Femur (tissue), 1 donor: ENCODE measurements at regions not wholly inside any gene's neighbourhood (a gene's known extent, or its start where the extent isn't known, plus 50 kb on each side); places are given as distances from the start of the nearest gene placed in this dataset.
"Not testable (repeated sequence)": the region's sequence is repeated elsewhere in the genome, so short reads cannot be mapped to it uniquely, and the experiment has no call there.

Experiments used
- DNase-seq: peaks from one replicate; pipeline ENCODE4 v3.0.0-alpha.2; 2017

DNA sequence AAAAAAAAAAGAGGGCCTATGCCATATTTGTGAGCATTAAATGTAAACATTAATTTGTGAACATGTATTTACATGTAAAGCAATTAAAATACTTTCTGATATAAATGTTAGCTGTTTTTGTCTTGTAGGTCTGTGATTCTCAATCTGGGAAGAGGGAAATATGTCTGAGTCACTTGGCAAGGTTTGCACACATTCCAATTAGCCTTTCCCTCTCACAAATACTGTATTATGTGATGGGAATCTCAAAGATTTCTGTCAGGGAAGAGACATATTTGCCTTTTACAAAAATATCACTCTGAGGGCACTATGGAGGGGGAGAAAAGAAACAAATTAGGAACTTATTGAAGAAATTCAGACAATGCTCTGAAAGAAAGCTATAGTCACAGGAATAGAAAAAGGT is 483.6 kb downstream of the GBE1 start:
- DNase-seq, result no peak

DNA sequence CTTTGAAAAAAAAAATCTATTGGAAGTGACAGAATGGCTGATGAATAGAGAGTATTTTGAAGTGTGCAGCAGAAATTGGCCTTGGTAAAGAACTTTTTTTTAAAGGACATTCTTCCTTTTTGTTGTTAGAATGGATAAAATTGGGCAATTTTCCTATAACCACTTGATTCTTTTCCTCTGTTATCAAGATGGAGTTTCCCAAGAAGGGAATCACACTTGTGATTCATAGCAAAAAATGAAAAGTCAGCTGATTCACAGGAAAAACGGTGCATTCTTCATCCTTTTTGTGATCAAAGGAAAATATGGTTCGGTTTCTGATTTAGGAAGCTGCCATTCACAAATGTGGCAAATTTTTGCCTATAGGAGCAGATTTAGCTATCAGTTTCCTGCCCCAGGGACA is 486.8 kb downstream of the GBE1 start:
- DNase-seq, result no peak

DNA sequence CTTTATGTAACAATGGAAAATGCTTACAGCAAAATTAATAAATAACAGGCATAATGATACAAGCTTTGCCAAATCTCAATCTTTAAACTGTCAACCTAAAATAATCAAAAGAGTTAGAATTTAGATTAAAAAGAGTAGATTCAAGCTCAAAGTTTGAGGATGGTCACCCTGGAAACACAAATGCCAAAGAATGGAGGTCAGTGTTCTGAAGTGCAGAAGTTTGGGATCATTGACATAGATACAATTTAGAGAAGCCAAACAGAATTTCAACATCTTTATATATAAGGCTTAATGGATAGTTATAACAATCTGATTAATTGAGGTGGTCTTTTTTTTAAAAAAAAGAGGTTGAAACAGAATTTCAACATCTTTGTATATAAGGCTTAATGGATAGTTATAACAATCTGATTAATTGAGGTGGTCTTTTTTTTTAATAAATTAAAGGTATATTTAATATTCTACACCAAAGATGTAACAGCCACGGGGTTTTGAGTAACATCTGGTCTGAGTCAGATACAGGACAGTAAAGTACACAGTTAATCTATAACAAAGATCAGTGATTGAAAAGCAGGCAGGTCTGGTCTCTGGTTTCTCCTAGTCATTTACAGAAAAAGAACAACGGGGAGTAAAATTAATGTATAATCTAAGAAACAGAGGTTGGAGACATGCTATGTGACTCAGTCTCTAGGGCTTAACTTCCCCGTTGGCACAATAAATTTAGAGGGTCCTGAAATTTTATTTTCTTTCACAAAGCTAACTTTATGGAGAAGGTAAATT is 490.7 kb downstream of the GBE1 start:
- DNase-seq, result no peak

DNA sequence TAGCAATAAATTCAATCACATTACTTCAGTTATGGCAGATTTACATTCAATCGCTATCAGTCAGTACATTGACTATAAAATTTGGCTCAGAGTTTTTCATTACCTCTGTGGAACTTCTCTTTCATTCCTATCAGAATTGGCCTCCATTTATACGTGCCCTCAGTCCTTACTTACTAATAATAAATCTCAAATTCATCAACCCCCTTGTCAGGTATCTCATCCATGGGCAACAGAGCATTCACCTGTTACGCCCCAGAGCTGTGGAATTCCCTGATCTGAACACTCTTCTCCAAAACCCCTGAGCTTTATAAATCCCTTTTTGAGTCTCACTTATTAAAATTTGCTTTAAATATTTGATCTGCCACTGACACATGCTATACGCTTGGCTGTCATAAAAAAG is 492.9 kb downstream of the GBE1 start:
- DNase-seq, result no peak

DNA sequence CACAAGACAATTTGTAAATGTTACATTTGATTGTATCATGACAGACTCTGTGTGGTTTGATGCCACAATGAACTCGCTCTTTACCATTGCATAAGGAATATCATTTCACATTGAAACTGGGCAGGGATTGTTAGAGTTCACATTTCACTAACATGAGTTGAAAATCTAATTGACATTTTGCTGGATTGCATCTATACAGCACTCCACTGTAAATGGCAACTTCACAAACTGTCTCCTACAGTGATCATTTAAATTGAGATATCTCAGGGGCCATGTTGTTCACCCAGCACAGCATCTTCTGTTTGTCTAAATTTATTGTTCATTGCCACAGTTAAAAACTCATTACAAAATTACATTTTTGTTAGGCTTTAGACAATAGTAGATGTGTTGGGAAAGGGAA is 499.4 kb downstream of the GBE1 start:
- DNase-seq, result no peak

DNA sequence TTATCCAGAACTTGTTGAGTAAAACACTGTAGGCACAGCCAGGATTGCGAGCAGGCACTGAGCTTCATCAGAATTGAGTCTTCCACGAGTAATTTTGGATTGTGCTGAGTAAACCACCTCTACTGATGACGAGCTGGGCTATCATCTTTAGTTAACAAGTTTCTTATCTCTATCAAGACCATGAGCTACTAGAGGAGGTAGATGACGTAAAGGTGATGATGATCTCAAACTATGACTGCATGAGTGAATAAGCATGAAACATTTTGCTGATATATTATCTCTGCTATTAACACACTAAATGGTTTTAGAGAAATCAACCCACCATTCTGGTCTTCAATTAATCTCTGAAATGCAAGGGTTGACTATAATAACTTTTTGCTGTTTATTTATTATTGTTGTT is 506.0 kb downstream of the GBE1 start:
- no peak for DNase-seq

DNA sequence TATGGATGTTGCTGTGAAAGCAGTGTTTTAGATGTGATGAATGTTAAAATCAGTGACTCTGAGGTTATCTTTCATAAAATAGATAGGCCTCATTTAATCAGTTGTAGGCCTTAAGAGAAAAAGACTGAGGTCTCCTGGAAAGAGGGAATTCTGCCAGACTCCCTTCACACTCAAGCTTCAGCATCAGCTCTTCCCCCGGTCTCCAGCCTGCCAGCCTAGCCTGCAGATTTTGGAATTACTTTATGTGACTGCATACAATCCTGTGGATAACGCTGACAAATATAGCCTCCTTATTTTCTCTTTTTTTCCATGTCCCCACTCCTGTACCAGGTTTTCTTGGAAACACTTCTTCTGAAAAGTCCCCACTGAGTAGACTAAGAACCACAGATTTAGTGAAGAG is 510.3 kb downstream of the GBE1 start:
- no peak for DNase-seq

DNA sequence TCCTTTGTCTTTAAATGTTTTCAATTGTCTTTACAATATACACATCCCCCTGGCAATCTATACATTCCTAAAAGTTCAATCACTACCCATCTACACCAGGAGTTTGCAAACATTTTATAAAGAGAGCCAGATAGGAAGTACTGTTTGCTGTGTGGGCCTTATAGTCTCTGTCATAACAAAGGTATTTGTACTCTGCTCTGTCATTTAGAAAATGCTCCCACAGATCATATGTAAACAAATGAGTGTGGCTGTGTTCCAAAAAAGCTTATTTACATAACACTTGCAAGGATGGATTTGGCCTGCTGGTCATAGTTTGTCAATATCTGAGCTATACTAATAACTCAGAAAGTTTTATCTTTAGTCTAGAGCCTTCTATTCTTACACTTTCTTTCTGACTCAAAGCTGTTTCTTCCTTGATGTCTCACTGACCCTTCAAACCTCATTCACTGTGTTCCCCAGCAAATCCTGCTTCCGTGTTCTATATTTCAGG is 511.9 kb downstream of the GBE1 start:
- no peak for DNase-seq

DNA sequence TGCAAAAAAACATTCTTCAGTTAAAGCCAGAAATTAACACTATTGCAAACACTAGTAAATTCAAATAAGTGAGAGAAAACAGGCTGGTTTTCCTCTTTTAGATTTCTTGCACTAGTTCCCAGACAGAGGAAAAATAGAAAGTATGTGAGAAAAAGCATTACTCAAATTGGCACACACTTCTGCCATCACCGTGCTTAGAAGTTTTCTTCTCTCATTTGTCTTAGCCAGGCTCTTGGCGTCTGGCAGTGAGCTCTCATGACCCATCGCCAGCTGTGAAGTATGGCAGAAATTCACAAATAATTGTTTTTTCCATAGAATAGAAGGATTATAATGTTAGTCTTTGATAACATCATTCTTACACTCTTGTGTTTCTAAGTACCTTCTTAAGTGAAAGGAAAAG is 515.9 kb downstream of the GBE1 start:
- DNase-seq, result no peak

DNA sequence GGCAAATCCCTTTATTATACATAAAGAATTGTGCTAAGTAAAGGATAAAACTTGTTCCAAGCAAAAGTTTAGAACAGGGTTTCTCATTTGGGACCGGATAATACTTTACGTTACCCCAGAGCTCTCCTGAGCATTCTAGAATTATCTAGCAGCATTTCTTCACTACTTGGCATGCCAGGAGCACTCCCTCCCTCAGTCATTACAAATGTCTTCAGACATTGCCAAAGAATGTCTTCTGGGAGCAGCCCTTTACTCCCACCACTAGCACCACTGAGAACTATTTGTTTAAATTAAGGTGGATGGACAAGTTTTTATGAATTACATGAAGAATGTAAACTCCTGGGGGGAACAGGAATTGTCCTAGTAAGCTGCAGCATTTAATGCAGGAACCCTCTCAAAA is 516.4 kb downstream of the GBE1 start:
- DNase-seq, result no peak

DNA sequence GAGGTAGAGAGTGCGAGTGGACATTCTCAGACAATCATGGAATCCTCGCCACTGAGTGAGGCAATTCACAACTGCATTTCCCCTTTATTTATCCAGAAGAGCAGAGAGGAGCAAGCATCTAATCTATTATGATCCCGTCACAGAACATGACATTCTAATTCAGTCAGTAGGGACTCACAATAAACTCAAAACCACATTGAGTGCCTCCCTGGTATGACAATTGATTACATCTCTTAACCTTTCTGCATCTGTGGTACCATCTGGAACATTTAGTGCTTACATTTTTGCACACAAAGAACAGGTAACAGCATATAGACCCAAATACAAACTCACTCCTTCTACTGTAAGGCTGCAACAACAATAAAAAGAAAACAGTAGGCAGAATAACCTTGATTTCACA is 517.2 kb downstream of the GBE1 start:
- no peak for DNase-seq

DNA sequence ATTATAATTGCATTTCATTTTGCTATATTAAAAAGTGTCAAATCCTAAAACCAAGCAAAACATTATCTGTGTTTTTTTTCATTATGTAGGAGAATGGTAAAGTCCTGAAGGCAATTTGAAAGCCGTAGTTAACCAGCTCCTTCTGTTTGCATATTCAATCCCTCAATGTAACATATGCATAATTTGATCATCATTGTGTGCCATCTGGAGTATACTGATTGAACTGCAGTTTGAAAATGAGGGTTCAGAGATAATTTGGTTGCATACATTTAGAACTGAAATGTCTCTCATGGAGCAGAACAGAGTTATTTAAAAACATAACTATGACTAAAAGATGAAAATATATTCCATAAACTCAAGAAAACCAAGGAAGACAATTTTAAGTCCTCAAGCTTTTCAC is 518.6 kb downstream of the GBE1 start:
- no peak for DNase-seq

DNA sequence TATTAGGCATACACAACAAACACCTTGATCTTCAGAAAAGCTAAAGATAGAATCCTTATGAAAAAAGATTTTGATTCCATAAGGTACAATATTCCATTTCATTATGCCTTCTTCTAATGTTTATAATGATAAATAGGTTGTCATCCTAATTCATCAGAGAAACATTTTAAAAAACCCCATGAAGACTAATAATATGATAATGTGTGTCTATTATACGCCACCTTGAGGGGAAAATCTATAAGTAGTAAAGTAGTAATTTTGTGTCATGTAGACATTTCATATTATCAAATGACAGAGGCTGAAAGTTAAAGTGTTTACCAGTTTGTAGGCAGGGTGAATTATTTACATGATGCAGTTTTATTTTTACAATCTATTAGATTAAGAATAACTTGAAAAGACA is 524.3 kb downstream of the GBE1 start:
- DNase-seq, result no peak

DNA sequence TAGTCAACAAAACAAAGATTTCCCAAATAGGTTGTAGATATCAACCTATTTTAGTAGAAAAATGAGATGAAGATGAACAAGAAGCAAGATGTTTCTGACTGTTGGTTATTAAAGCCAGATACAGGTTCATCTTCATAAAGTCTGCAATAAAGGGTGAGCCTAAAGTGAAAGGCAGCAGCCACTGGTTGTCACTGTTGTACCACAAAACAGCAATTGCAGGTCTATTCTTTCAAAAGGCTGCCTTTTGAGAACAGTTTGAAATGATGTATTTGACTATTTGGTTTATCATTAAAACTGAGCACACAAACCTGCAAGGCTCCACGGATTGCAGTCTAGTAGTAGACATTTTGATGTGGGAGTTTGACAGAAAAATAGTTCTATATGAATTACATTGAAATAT is 543.4 kb downstream of the GBE1 start:
- no peak for DNase-seq

DNA sequence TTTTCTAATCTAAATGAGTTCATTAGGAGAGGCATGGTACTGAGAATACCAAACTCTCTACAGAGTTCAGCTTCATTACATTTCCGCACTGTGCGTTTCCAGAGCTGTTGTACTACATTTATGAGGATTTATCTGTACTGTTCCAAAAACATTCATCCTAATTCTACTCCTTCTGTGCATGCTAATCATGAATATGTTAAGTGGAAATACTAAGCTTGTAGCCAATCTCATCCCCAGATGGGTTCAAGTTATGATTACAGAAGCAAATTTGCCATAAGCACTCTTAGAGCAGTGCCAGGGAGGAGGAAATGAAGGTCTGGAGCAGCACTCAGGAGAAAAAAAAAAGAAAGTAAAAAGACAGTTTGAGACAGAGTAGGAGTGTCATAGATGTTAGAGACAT is 544.3 kb downstream of the GBE1 start:
- DNase-seq, result no peak

DNA sequence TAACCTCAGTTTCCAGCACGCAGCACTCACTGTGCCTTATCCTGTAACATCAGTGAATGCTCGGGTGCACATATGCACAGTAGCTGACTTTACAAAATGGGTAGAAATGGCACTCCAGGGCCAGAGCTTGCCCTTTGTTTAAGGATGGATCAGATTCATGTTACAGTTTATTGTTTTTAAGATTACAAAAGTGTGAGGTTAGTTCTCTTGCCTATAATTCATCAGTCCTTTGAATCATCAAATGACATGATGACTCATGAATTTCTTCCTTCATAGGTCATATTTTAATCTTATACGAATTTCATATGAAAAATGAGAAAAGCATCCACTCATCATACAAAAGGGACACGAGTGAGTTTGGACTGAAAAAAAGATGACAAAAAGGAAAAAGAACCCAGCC is 545.3 kb downstream of the GBE1 start:
- no peak for DNase-seq

DNA sequence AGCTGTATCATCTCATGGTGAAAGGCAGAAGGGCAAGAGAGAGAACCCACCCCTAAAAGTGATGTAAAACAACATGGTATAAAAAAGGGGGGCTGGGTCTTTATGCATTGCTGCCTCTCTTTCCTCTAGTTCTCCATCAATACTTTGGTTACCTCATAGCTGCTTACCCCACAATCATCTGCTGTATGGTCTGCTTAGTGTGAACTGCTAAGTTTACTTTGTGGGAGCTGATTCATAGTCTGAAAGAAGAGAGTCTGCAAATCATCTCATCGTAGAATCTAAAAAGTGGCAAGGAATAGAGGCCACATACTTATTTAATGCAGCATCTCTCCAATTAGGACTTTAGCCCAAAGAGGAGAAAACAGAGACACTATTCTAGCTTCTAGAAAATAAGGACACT is 546.8 kb downstream of the GBE1 start:
- no peak for DNase-seq

DNA sequence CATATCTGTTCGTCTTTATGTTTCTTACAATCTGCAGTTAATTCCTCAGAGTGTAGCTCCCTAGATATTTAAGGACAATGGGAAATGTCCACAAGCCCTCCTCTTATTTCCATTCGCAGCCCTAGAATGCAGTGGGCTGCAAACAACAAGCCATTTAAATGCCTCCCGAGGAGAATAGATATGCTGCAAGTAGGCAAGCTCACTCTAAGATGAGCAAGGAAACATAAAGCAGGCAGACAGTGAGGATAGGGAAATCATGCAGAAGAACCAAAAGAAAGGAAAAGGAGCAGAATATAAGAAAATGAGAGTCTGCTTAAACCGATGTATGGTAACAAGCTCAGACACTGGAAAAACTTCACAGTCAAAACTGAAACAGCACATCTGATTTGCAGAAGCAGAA is 561.9 kb downstream of the GBE1 start:
- no peak for DNase-seq

DNA sequence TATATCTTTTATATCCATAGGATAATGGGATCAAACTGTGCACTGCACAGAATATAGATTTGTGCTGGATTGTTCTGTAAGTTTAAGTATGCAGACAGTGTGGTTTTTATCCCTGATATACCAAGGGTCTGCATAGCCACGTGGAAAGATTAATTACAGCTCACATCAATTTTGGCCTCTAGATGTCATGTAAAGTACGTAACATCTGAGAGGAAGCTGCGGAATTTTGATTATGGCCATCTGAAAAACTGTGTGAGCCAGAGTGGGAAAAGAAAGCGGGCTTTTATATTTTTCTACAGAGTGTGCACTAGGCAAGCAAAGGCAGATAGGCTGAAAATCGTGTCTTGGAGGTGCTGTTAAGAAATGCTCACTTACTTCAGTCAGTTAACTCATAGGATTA is 562.7 kb downstream of the GBE1 start:
- DNase-seq, result no peak

DNA sequence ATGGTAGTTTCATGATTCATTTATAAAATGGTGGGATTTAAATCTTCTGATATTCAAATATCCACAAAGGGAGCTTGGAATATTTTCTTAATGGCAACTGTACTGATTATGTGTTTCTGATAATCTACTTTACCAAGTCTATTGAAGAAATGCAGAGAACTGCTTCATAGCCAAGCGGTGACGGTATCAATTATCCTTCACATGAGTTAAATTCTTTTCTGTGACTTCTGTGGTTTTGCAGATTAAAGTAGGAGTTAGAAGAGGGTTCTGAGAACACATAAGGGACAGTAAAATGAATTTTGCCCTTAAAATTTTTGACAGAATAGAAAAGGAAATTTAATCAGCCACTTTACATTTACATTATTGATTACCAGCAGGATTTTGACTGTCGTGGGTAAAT is 563.2 kb downstream of the GBE1 start:
- no peak for DNase-seq

DNA sequence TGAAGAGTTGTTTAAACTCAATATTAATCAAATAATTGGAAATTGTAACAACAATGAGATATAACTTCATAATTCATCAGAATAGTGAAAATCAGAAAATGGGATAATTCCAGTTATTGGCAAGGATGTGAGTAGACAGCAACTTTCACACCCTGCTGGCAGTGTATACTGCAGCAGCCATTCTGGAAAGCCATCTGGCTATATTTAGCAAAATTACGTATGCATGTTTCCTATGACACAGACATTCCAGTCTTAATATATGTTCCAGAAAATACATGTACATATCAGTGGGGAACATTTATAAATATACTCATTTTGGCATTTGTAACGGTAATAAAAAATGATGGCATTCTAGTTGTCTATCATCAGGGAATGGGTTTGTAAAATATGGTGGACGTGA is 564.1 kb downstream of the GBE1 start:
- no peak for DNase-seq

DNA sequence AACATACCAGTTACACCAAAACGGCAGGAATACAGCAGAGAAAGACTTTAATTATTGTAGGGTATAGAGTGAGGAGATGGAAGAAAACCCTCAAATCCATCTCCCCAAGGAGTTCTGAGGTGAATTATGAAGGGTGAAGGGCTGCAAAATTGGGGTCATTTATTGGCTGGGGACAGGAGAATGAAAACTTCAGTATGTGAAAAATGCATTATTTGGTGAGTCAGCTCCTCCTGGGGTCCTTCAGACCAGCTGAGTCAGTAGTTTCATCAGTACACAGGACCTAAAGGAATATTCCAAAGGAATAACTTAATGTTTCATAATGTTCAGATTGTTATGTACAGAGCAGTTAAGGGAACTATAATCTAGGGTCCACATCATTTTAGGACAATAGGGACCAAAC is 566.0 kb downstream of the GBE1 start:
- DNase-seq, result no peak

DNA sequence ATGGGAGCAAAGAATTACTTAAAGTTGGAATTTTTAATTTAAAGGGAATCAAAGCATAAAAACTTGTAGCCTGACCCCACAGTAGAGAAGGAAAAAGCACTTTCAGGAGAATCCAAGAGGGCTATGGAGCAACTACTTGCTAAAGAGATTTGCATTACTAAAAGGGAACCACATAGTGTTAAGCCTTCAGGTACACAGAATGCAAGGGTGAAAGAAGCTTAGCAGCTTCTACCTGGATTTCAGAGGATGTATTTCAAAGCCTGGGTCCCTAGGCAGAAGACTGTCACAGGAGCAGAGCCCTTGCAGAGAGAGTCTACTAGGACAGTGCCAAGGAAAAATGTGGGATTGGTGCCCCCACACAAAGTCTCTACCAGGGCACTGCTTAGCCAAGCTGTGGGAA is 575.0 kb downstream of the GBE1 start:
- DNase-seq, result no peak

DNA sequence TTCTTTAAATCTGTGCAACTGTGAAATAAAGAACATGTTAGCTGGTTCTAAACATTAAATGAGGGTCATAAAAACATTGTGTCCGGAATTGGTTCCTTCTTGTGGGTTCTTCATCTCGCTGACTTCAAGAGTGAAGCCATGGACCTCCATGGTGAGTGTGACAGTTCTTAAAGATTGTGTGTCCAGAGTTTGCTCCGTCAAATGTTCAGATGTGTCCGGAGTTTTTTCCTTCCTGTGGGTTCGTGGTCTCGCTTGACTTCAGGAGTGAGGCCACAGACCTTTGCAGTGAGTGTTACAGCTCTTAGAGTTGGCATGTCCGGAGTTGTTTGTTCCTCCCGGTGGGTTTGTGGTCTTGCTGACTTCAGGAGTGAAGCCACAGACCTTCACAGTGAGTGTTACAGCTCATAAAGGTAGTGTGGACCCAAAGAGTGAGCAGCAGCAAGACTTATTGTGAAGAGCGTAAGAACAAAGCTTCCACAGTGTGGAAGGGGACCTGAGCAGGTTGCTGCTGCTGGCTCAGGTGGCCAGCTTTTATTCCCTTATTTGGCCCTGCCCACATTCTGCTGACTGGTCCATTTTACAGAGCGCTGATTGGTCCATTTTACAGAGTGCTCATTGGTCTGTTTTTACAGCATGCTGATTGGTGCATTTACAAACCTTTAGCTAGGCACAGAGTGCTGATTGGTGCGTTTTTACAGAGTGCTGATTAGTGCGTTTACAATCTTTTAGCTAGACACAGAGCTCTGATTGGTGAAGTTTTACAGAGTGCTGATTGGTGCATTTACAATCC is 579.2 kb downstream of the GBE1 start:
- DNase-seq, result not testable (repeated sequence)

DNA sequence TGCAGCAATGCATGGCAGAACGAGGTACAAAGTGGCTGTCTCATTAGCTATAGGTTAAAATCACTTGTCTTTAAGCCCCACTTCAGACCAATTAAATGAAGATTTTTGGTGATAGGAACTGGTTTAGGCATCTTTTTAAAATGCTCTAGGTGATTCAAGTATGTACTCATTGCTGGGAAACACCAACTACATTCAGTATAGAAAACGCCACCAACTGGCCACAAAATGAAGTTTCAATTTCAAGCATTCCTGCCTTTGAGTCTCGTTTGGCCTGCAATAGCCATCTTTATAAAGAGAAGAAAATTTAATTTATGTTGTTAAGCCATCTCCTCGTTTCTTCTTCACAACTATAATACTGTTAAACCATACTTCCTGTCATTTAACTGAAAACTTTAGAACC is 587.9 kb downstream of the GBE1 start:
- no peak for DNase-seq
